Panc1 (cell line): ENCODE measurements at regions not wholly inside any gene's neighbourhood (a gene's known extent, or its start where the extent isn't known, plus 50 kb on each side); places are given as distances from the start of the nearest gene placed in this dataset.

Source experiments
- ATAC-seq: fragments of 200-7000 bp; cut with Tn5 transposase; 2 replicates; pipeline ENCODE4 v1.9.1; 2020; ENCODE audit warnings: mild to moderate bottlenecking, moderate library complexity
- BruUV-seq: library from RNA; stranded (reverse); fragments of 400-500 nt; replicated peaks from 2 replicates; lab custom pipeline; 2021; lab: Mats Ljungman, UMichigan
- CTCF ChIA-PET: fragments of 300-600 bp; sonication (Branson Sonifier 250); formaldehyde crosslinking; loops from one replicate; lab custom pipeline; 2022; ENCODE audit warnings: antibody characterized with exemption; lab: Charles Lee
- POLR2A ChIA-PET: fragments of 300-600 bp; sonication (Branson Sonifier 250); formaldehyde crosslinking; loops from one replicate; lab custom pipeline; 2022; ENCODE audit warnings: antibody characterized with exemption; lab: Charles Lee
- DNase-seq: peaks from one replicate; pipeline ENCODE4 v3.0.0-alpha.2; 2010; ENCODE audit warnings: low read depth, low spot score
- H3K27ac ChIP-seq: 2 replicates; pipeline ENCODE4 v1.5.1; 2011; ENCODE audit warnings: mild to moderate bottlenecking, low read length, inconsistent platforms
- H3K27me3 ChIP-seq: fragments of 200-500 bp; sonication (Bioruptor generic); 2 replicates; pipeline ENCODE4 v1.6.0; 2014; ENCODE audit warnings: low read length, inconsistent platforms; ENCODE audit not compliant: control insufficient read depth, insufficient read depth
- H3K36me3 ChIP-seq: fragments of 200-500 bp; sonication (Bioruptor generic); 2 replicates; pipeline ENCODE4 v1.5.1; 2014; ENCODE audit warnings: inconsistent platforms, mild to moderate bottlenecking, low read length, moderate library complexity; ENCODE audit not compliant: control insufficient read depth, insufficient read depth
- H3K4me1 ChIP-seq: 2 replicates; pipeline ENCODE4 v1.5.1; 2011; ENCODE audit warnings: inconsistent platforms, mild to moderate bottlenecking, low read length, moderate library complexity; ENCODE audit not compliant: control insufficient read depth, insufficient read depth
- H3K4me3 ChIP-seq, 2 experiments: 2 replicates each; pipeline ENCODE4 v1.5.1; 2011 to 2012; ENCODE audit warnings: low read depth in 2 of 2, low read length in 2 of 2, mild to moderate bottlenecking in 2 of 2, inconsistent platforms in 1 of 2, moderate library complexity in 1 of 2
- H3K9me3 ChIP-seq: fragments of 200-500 bp; sonication (Bioruptor generic); 2 replicates; pipeline ENCODE4 v1.5.1; 2014; ENCODE audit warnings: low read depth, mild to moderate bottlenecking, inconsistent platforms, low read length, moderate library complexity; ENCODE audit not compliant: control insufficient read depth, insufficient read depth
- CTCF ChIP-seq: fragments of 450-650 bp; IDR thresholded peaks from 2 replicates; pipeline ENCODE4 v1.5.1; 2017; ENCODE audit warnings: mild to moderate bottlenecking
- POLR2AphosphoS5 ChIP-seq: IDR thresholded peaks from 2 replicates; pipeline ENCODE4 v1.6.1; 2012; ENCODE audit warnings: mild to moderate bottlenecking, low read depth, low read length, moderate library complexity
- REST ChIP-seq, 2 experiments: IDR thresholded peaks; 2 replicates each; pipeline ENCODE4 v1.6.1; 2011 to 2012; ENCODE audit warnings: low read depth in 2 of 2, control low read depth in 1 of 2, low read length in 1 of 2, mild to moderate bottlenecking in 1 of 2, moderate library complexity in 1 of 2; ENCODE audit not compliant: insufficient read depth in 1 of 2
- SIN3A ChIP-seq: IDR thresholded peaks from 2 replicates; pipeline ENCODE4 v1.6.1; 2012; ENCODE audit warnings: low read depth, mild to moderate bottlenecking, low read length, moderate library complexity, borderline replicate concordance; ENCODE audit not compliant: insufficient read depth
- TCF7L2 ChIP-seq: IDR thresholded peaks from 2 replicates; pipeline ENCODE4 v1.6.1; 2011; ENCODE audit warnings: mild to moderate bottlenecking, low read depth, low read length, inconsistent platforms
- in situ Hi-C: cut with HindIII; loops from 2 replicates; pipeline ENCODE4 v1.10.0; 2016; ENCODE audit warnings: low sequenced_read_pairs, low pct_unique_long_range_greater_than_20kb
- intact Hi-C: fragments of 100-400 bp; cut with micrococcal nuclease; formaldehyde crosslinking; loops from one replicate; pipeline ENCODE4 v1.10.0; 2022; ENCODE audit not compliant: unreplicated experiment

GRCh38 chr1:30190511-30191153 is 532.8 kb downstream of the MATN1 start:
- ChIA-PET POLR2A (interaction anchor here (0.6 kb wide), 1 partner anchor 30 kb away, joined by 4 read pairs; no protein-coding TSS in a partner anchor), CTCF (interaction anchor here (0.6 to 1.2 kb wide), 2 partner anchors 12 to 190 kb away, joined by 3 to 5 read pairs; no protein-coding TSS in a partner anchor)
- no peaks in the 10 kb centered on the region for H3K4me1 ChIP-seq
- H3K9me3 ChIP-seq = no peaks in the 10 kb centered on the region
- no peak for ATAC-seq
- no peak overlapping the region for H3K4me3 ChIP-seq
- TF ChIP-seq POLR2AphosphoS5 (no peak), SIN3A (no peak)
- no peaks in the 10 kb centered on the region for H3K36me3 ChIP-seq
- H3K27ac ChIP-seq = no peak overlapping the region
- intact Hi-C loops = loop anchor here (1.0 kb wide), 1 partner anchor 20 kb away; no protein-coding TSS in a partner anchor
- in situ Hi-C loops = no loop called here
- H3K27me3 ChIP-seq = no peaks in the 10 kb centered on the region; the same call in 1 of the 2 replicates
- no peak for DNase-seq
- BruUV-seq = no TSS peak

DNA sequence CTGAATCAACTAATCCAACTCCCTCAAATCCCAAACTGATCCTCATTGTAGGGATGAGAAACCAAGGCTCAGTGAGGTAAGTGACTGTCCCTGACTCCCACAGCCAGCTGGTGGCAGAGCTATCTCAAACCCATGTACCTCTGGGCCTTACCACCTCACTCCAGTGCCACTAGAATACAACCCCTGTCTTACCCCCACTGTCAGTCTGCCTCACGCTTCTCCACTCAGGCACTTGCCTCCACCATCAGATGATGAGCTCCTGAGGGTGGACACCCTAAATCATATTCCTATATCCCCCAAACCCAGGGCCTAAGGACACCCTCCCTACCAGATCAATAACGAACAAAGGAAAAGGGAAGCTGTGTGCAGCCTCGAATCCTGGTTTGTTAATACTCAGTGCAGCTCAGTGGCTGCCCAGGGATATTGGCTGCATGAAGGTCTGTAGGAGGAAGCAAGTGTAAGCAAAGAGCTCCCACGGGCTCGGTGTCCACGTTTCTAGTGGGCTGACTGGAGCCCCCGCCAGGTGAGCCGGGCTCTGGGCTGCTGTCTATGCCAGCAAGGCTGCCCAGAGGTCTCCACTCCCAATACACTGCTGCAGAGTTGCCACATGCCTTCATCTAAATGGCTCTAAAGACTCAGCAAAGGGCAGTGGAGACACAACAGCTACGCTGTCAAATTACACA is 533.4 kb downstream of the MATN1 start:
- no peak for ATAC-seq
- Histone ChIP-seq H3K4me3 (no peak overlapping the region), H3K9me3 (no peaks in the 10 kb centered on the region), H3K4me1 (no peaks in the 10 kb centered on the region), H3K27me3 (peaks cover under 1% of the 10 kb centered on the region; the same call in 1 of the 2 replicates), H3K36me3 (no peaks in the 10 kb centered on the region), H3K27ac (no peak overlapping the region)
- DNase-seq = no peak
- ChIA-PET CTCF (interaction anchor here (1.2 kb wide), 1 partner anchor 190 kb away, joined by 3 read pairs; no protein-coding TSS in a partner anchor), POLR2A (no interaction called here)
- intact Hi-C loops = no loop called here
- in situ Hi-C loops = no loop called here
- no TSS peak for BruUV-seq
- TF ChIP-seq CTCF (no peak), POLR2AphosphoS5 (no peak), SIN3A (no peak), REST (IDR thresholded peaks at IDR 0.05; ENCODE audit: insufficient read depth in 1 of 2, low read depth in 2 of 2, low read length in 1 of 2) (no peak), TCF7L2 (no peak)

DNA sequence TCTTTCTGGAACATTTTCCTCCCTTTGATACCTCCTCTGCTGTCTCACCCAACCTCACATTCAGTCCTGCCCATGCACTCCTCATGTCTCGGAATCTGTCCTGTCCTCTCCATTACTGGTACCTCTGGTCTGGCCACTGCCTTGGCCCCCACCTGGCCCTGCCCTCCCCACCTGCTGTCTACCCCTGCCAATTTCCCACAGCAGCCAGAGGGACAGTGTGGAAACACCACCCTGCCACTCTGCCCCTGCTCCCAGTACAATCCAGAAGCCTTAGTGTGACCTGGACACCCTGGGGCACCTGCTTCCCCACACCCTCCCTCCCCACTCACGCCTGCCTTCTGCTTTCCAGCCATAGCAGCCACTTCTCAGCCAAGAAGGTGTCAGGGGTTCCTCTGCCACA is 534.4 kb downstream of the MATN1 start:
- DNase-seq (no peak), ATAC-seq (no peak)
- Histone ChIP-seq H3K4me3 (no peak overlapping the region), H3K27ac (no peak overlapping the region), H3K27me3 (peaks cover 3% of the 10 kb centered on the region; the same call in 1 of the 2 replicates), H3K4me1 (no peaks in the 10 kb centered on the region), H3K36me3 (no peaks in the 10 kb centered on the region), H3K9me3 (no peaks in the 10 kb centered on the region)
- ChIA-PET POLR2A (no interaction called here), CTCF (no interaction called here)
- TF ChIP-seq SIN3A (no peak), REST (IDR thresholded peaks at IDR 0.05; ENCODE audit: insufficient read depth in 1 of 2, low read depth in 2 of 2, low read length in 1 of 2) (no peak), TCF7L2 (no peak), POLR2AphosphoS5 (no peak), CTCF (no peak)
- in situ Hi-C loops = no loop called here
- intact Hi-C loops = no loop called here
- BruUV-seq = no TSS peak
